Karpas-422 (cell line): ENCODE measurements at regions not wholly inside any gene's neighbourhood (a gene's known extent, or its start where the extent isn't known, plus 50 kb on each side); places are given as distances from the start of the nearest gene placed in this dataset.

Experiments used
- DNase-seq: peaks from one replicate; pipeline ENCODE4 v3.0.0-alpha.2; 2015
- H2AFZ ChIP-seq: fragments of 200-600 bp; sonication (generic); 2 replicates; pipeline ENCODE4 v1.6.1; 2014; ENCODE audit warnings: antibody characterized with exemption, low read length, mixed read lengths
- H3K27ac ChIP-seq: fragments of 200-600 bp; sonication (generic); 2 replicates; pipeline ENCODE4 v1.5.1; 2014; ENCODE audit warnings: mild to moderate bottlenecking, low read length, moderate library complexity
- H3K27me3 ChIP-seq: fragments of 200-600 bp; sonication (generic); 2 replicates; pipeline ENCODE4 v1.6.1; 2014; ENCODE audit warnings: low read length, mixed read lengths
- H3K36me3 ChIP-seq: fragments of 200-600 bp; sonication (generic); 2 replicates; pipeline ENCODE4 v1.6.1; 2014; ENCODE audit warnings: low read length, mixed read lengths; ENCODE audit not compliant: insufficient read depth
- H3K4me1 ChIP-seq: fragments of 200-600 bp; sonication (generic); 2 replicates; pipeline ENCODE4 v1.6.1; 2014; ENCODE audit warnings: mild to moderate bottlenecking, low read length, mixed read lengths
- H3K4me2 ChIP-seq: fragments of 200-600 bp; sonication (generic); 2 replicates; pipeline ENCODE4 v1.6.1; 2014; ENCODE audit warnings: low read length, low read depth, mild to moderate bottlenecking; ENCODE audit not compliant: poor library complexity, severe bottlenecking
- H3K4me3 ChIP-seq: fragments of 200-600 bp; sonication (generic); 2 replicates; pipeline ENCODE4 v1.5.1; 2014; ENCODE audit warnings: mild to moderate bottlenecking, antibody characterized with exemption, low read length, mixed read lengths
- H3K79me2 ChIP-seq: fragments of 200-600 bp; sonication (generic); 2 replicates; pipeline ENCODE4 v1.6.1; 2014; ENCODE audit warnings: mild to moderate bottlenecking, low read length, mixed read lengths
- H3K9ac ChIP-seq: fragments of 200-600 bp; sonication (generic); 2 replicates; pipeline ENCODE4 v1.6.0; 2014; ENCODE audit warnings: low read length
- H3K9me2 ChIP-seq: fragments of 200-600 bp; sonication (generic), shearing (Covaris generic); replicated peaks from 2 replicates; pipeline ENCODE4 v1.6.0; 2014; ENCODE audit warnings: mild to moderate bottlenecking, low read length, moderate library complexity; ENCODE audit not compliant: insufficient read depth
- H3K9me3 ChIP-seq: fragments of 300-700, 200-600 bp; sonication (generic); 2 replicates; pipeline ENCODE4 v1.6.1; 2014; ENCODE audit warnings: low read length, mixed read lengths
- H4K20me1 ChIP-seq: fragments of 200-600 bp; sonication (generic); 2 replicates; pipeline ENCODE4 v1.6.1; 2014; ENCODE audit warnings: mild to moderate bottlenecking, antibody characterized with exemption, low read length, low read depth; ENCODE audit not compliant: insufficient read depth

GRCh38 chr10:94214481-94214893, 148.3 kb downstream of the NOC3L start:
- Histone ChIP-seq H3K36me3 (no peaks in the 10 kb centered on the region), H3K4me3 (no peak overlapping the region), H3K9me3 (no peaks in the 10 kb centered on the region), H3K27me3 (no peaks in the 10 kb centered on the region), H3K9me2 (no peaks in the 10 kb centered on the region), H3K4me1 (no peaks in the 10 kb centered on the region), H3K27ac (no peak overlapping the region), H4K20me1 (no peaks in the 10 kb centered on the region), H2AFZ (no peak overlapping the region), H3K79me2 (no peaks in the 10 kb centered on the region), H3K4me2 (no peak overlapping the region), H3K9ac (no peak overlapping the region)
- no peak for DNase-seq

- Histone ChIP-seq H3K4me3 (no peak overlapping the region), H3K27me3 (no peaks in the 10 kb centered on the region), H3K79me2 (no peaks in the 10 kb centered on the region), H3K9me3 (no peaks in the 10 kb centered on the region), H3K9ac (no peak overlapping the region), H3K36me3 (no peaks in the 10 kb centered on the region), H3K27ac (no peak overlapping the region), H4K20me1 (no peaks in the 10 kb centered on the region), H3K4me2 (no peak overlapping the region), H2AFZ (no peak overlapping the region), H3K4me1 (no peaks in the 10 kb centered on the region), H3K9me2 (no peaks in the 10 kb centered on the region)
- DNase-seq: no peak
Observed at GRCh38 chr10:94216201-94216600, 146.5 kb downstream of the NOC3L start.

GRCh38 chr10:94217411-94217810, 145.3 kb downstream of the NOC3L start:
- H2AFZ ChIP-seq: no peak overlapping the region
- H3K9me3 ChIP-seq: no peaks in the 10 kb centered on the region
- no peak overlapping the region for H3K4me3 ChIP-seq
- no peaks in the 10 kb centered on the region for H3K9me2 ChIP-seq
- H3K4me1 ChIP-seq: no peaks in the 10 kb centered on the region
- H4K20me1 ChIP-seq: no peaks in the 10 kb centered on the region
- no peak for DNase-seq
- H3K27me3 ChIP-seq: no peaks in the 10 kb centered on the region
- no peak overlapping the region for H3K4me2 ChIP-seq
- H3K36me3 ChIP-seq: no peaks in the 10 kb centered on the region
- no peak overlapping the region for H3K9ac ChIP-seq
- no peak overlapping the region for H3K27ac ChIP-seq
- H3K79me2 ChIP-seq: no peaks in the 10 kb centered on the region

- no peak overlapping the region for H3K4me2 ChIP-seq
- no peaks in the 10 kb centered on the region for H3K4me1 ChIP-seq
- H4K20me1 ChIP-seq: no peaks in the 10 kb centered on the region
- DNase-seq: no peak
- no peak overlapping the region for H2AFZ ChIP-seq
- no peak overlapping the region for H3K4me3 ChIP-seq
- no peaks in the 10 kb centered on the region for H3K79me2 ChIP-seq
- no peak overlapping the region for H3K27ac ChIP-seq
- H3K9ac ChIP-seq: no peak overlapping the region
- no peaks in the 10 kb centered on the region for H3K9me3 ChIP-seq
- no peaks in the 10 kb centered on the region for H3K9me2 ChIP-seq
- no peaks in the 10 kb centered on the region for H3K27me3 ChIP-seq
- no peaks in the 10 kb centered on the region for H3K36me3 ChIP-seq
Observed at GRCh38 chr10:94218493-94219183, 144.1 kb downstream of the NOC3L start.

GRCh38 chr10:94219829-94220228, 142.9 kb downstream of the NOC3L start:
- no peak overlapping the region for H3K9ac ChIP-seq
- H3K9me3 ChIP-seq: no peaks in the 10 kb centered on the region
- H2AFZ ChIP-seq: no peak overlapping the region
- no peaks in the 10 kb centered on the region for H3K79me2 ChIP-seq
- H3K27ac ChIP-seq: no peak overlapping the region
- no peaks in the 10 kb centered on the region for H3K4me1 ChIP-seq
- DNase-seq: no peak
- no peaks in the 10 kb centered on the region for H3K36me3 ChIP-seq
- H4K20me1 ChIP-seq: no peaks in the 10 kb centered on the region
- no peaks in the 10 kb centered on the region for H3K27me3 ChIP-seq
- H3K4me2 ChIP-seq: no peak overlapping the region
- no peaks in the 10 kb centered on the region for H3K9me2 ChIP-seq
- H3K4me3 ChIP-seq: no peak overlapping the region

- Histone ChIP-seq H3K36me3 (no peaks in the 10 kb centered on the region), H3K4me3 (no peak overlapping the region), H2AFZ (no peak overlapping the region), H3K9me3 (no peaks in the 10 kb centered on the region), H3K9me2 (no peaks in the 10 kb centered on the region), H3K27me3 (no peaks in the 10 kb centered on the region), H3K27ac (no peak overlapping the region), H4K20me1 (no peaks in the 10 kb centered on the region), H3K4me1 (no peaks in the 10 kb centered on the region), H3K4me2 (no peak overlapping the region), H3K79me2 (no peaks in the 10 kb centered on the region), H3K9ac (no peak overlapping the region)
- DNase-seq: no peak
Observed at GRCh38 chr10:94220717-94221116, 142.0 kb downstream of the NOC3L start.

- Histone ChIP-seq H3K27me3 (no peaks in the 10 kb centered on the region), H3K9me3 (no peaks in the 10 kb centered on the region)
Observed at GRCh38 chr10:94223702-94224370, 138.9 kb downstream of the NOC3L start.

GRCh38 chr10:94224656-94225055, 138.1 kb downstream of the NOC3L start:
- H2AFZ ChIP-seq: no peak overlapping the region

More at GRCh38 chr10:94223702-94224370, 138.9 kb downstream of the NOC3L start:
- Histone ChIP-seq H3K79me2 (no peaks in the 10 kb centered on the region), H4K20me1 (no peaks in the 10 kb centered on the region), H3K9me2 (no peaks in the 10 kb centered on the region), H3K4me1 (no peaks in the 10 kb centered on the region), H3K27ac (no peak overlapping the region), H3K4me2 (no peak overlapping the region), H3K4me3 (no peak overlapping the region), H3K36me3 (no peaks in the 10 kb centered on the region), H2AFZ (no peak overlapping the region), H3K9ac (no peak overlapping the region)
- no peak for DNase-seq

More at GRCh38 chr10:94224656-94225055, 138.1 kb downstream of the NOC3L start:
- Histone ChIP-seq H4K20me1 (no peaks in the 10 kb centered on the region), H3K27ac (no peak overlapping the region), H3K9me3 (no peaks in the 10 kb centered on the region), H3K4me1 (no peaks in the 10 kb centered on the region), H3K9me2 (no peaks in the 10 kb centered on the region), H3K27me3 (no peaks in the 10 kb centered on the region), H3K36me3 (no peaks in the 10 kb centered on the region), H3K9ac (no peak overlapping the region), H3K4me3 (no peak overlapping the region), H3K79me2 (no peaks in the 10 kb centered on the region), H3K4me2 (no peak overlapping the region)
- DNase-seq: no peak
